ENCODE measurements at regions not wholly inside any gene's neighbourhood (a gene's known extent, or its start where the extent isn't known, plus 50 kb on each side); places are given as distances from the start of the nearest gene placed in this dataset.

GRCh38 chr7:106196460-106197021, 84.4 kb upstream of the SYPL1 start:
- DNase-seq: no peak

- DNase-seq: no peak
Measured at GRCh38 chr7:106193661-106194060, 81.5 kb upstream of the SYPL1 start.

GRCh38 chr7:106190589-106191330, 78.6 kb upstream of the SYPL1 start:
- DNase-seq: no peak

- DNase-seq: no peak
Measured at GRCh38 chr7:106187613-106188350, 75.7 kb upstream of the SYPL1 start.

GRCh38 chr7:106185719-106186118, 73.6 kb upstream of the SYPL1 start:
- no peak for DNase-seq

GRCh38 chr7:106183952-106184351, 71.8 kb upstream of the SYPL1 start:
- DNase-seq: no peak

- no peak for DNase-seq
Measured at GRCh38 chr7:106182904-106183303, 70.8 kb upstream of the SYPL1 start.

GRCh38 chr7:106181658-106182265, 69.7 kb upstream of the SYPL1 start:
- DNase-seq: no peak

GRCh38 chr7:106180721-106181120, 68.6 kb upstream of the SYPL1 start:
- DNase-seq: no peak

GRCh38 chr7:106179256-106179655, 67.1 kb upstream of the SYPL1 start:
- no peak for DNase-seq

- DNase-seq: peak; percentile 17
Measured at GRCh38 chr7:106178593-106179134, 66.6 kb upstream of the SYPL1 start.

GRCh38 chr7:106177738-106178592, 65.9 kb upstream of the SYPL1 start:
- no peak for DNase-seq

- DNase-seq: no peak
Measured at GRCh38 chr7:106177300-106177690, 65.2 kb upstream of the SYPL1 start.

- peak; percentile 75 for DNase-seq
Measured at GRCh38 chr7:106176414-106177299, 64.5 kb upstream of the SYPL1 start.

GRCh38 chr7:106175507-106175906, 63.4 kb upstream of the SYPL1 start:
- no peak for DNase-seq

- DNase-seq: no peak
Measured at GRCh38 chr7:106170651-106171050, 58.5 kb upstream of the SYPL1 start.

- DNase-seq: no peak
Measured at GRCh38 chr7:106169821-106170610, 57.9 kb upstream of the SYPL1 start.

- no peak for DNase-seq
Measured at GRCh38 chr7:106167439-106168136, 55.5 kb upstream of the SYPL1 start.

- DNase-seq: peak; percentile 70
Measured at GRCh38 chr7:106166651-106167342, 54.7 kb upstream of the SYPL1 start.
